ENCODE measurements at regions not wholly inside any gene's neighbourhood (a gene's known extent, or its start where the extent isn't known, plus 50 kb on each side); places are given as distances from the start of the nearest gene placed in this dataset.

- Histone ChIP-seq H3K4me1 (peaks cover 0 to 18% (median 7%) of the 10 kb centered on the region in 4 donors), H3K36me3 (no peaks in the 10 kb centered on the region), H3K27me3 (no peaks in the 10 kb centered on the region), H3K4me3 (no peak overlapping the region), H3K27ac (no peak overlapping the region), H3K9me3 (no peaks in the 10 kb centered on the region)
- intact Hi-C loops (cut with DNase I): no loop called here
- DNase-seq: no peak
- TF ChIP-seq POLR2A (IDR thresholded peaks at IDR 0.05) (no peak), CTCF (IDR thresholded peaks at IDR 0.05) (no peak)
- peak; percentile 92 to 97 (median 96) for ATAC-seq
These were observed 1414.8 kb upstream of the CELF4 start for GRCh38 chr18:38980420-38980819.

- Histone ChIP-seq H3K27ac (no peak overlapping the region), H3K4me3 (no peak overlapping the region), H3K9me3 (no peaks in the 10 kb centered on the region), H3K27me3 (no peaks in the 10 kb centered on the region), H3K4me1 (no peaks in the 10 kb centered on the region), H3K36me3 (no peaks in the 10 kb centered on the region)
- intact Hi-C loops (cut with DNase I): no loop called here
- TF ChIP-seq CTCF (IDR thresholded peaks at IDR 0.05) (no peak), POLR2A (IDR thresholded peaks at IDR 0.05) (no peak)
- no peak for DNase-seq
- no peak for ATAC-seq
- WGBS (ENCODE audit: insufficient coverage, low coverage, low lambda C conversion rate, missing lambda C conversion rate): 100% methylated on average over 1 of the region's 1 CpG
These were observed 1407.0 kb upstream of the CELF4 start for GRCh38 chr18:38972571-38972970.

- H3K4me1 ChIP-seq: no peaks in the 10 kb centered on the region
These were observed 1406.3 kb upstream of the CELF4 start for GRCh38 chr18:38971881-38972280.

GRCh38 chr18:38966841-38967240 lies 1401.2 kb upstream of the CELF4 start:
- Histone ChIP-seq H3K4me3 (no peak overlapping the region), H3K9me3 (no peaks in the 10 kb centered on the region), H3K27ac (no peak overlapping the region), H3K4me1 (peaks cover 0 to 15% (median 6%) of the 10 kb centered on the region in 4 donors), H3K36me3 (no peaks in the 10 kb centered on the region), H3K27me3 (no peaks in the 10 kb centered on the region)
- ATAC-seq (no peak), DNase-seq (no peak)
- intact Hi-C loops (cut with DNase I): no loop called here
- TF ChIP-seq POLR2A (IDR thresholded peaks at IDR 0.05) (no peak), CTCF (IDR thresholded peaks at IDR 0.05) (no peak)

More at GRCh38 chr18:38971881-38972280, 1406.3 kb upstream of the CELF4 start:
- no peaks in the 10 kb centered on the region for H3K27me3 ChIP-seq
- intact Hi-C loops (cut with DNase I): no loop called here
- ATAC-seq (no peak), DNase-seq (no peak)
- no peak overlapping the region for H3K4me3 ChIP-seq
- 47% methylated on average over 7 of the region's 7 CpGs for WGBS (ENCODE audit: insufficient coverage, low coverage, low lambda C conversion rate, missing lambda C conversion rate)
- no peak for TF ChIP-seq CTCF (IDR thresholded peaks at IDR 0.05)
- TF ChIP-seq POLR2A (IDR thresholded peaks at IDR 0.05): no peak
- H3K9me3 ChIP-seq: no peaks in the 10 kb centered on the region
- no peak overlapping the region for H3K27ac ChIP-seq
- no peaks in the 10 kb centered on the region for H3K36me3 ChIP-seq

- intact Hi-C loops (cut with DNase I): no loop called here
- DNase-seq (no peak), ATAC-seq (peak; percentile 83 to 97 (median 90))
- TF ChIP-seq POLR2A (IDR thresholded peaks at IDR 0.05): no peak
- TF ChIP-seq CTCF (IDR thresholded peaks at IDR 0.05): peak in 2 of 4 donors; percentile 9 to 19
- H3K9me3 ChIP-seq: no peaks in the 10 kb centered on the region
- H3K4me1 ChIP-seq: peaks cover 0 to 15% (median 6%) of the 10 kb centered on the region in 4 donors
- no peak overlapping the region for H3K27ac ChIP-seq
- H3K36me3 ChIP-seq: no peaks in the 10 kb centered on the region
- H3K4me3 ChIP-seq: peak overlapping the region in 2 of 3 donors; percentile 8 to 14
- no peaks in the 10 kb centered on the region for H3K27me3 ChIP-seq
- WGBS (ENCODE audit: insufficient coverage, low coverage, low lambda C conversion rate, missing lambda C conversion rate): 15% methylated on average over 3 of the region's 3 CpGs
These were observed 1398.5 kb upstream of the CELF4 start for GRCh38 chr18:38963943-38964660.
